A549 (cell line): ENCODE measurements at regions not wholly inside any gene's neighbourhood (a gene's known extent, or its start where the extent isn't known, plus 50 kb on each side); places are given as distances from the start of the nearest gene placed in this dataset.

Source experiments
- BHLHE40 ChIP-seq: IDR thresholded peaks from 2 replicates; pipeline ENCODE4 v1.6.1; 2012; ENCODE audit warnings: low read depth, low read length, inconsistent platforms
- CEBPB ChIP-seq, 2 experiments: fragments of >200 bp in 1 of 2; sonication (Bioruptor Twin) in 1 of 2; formaldehyde crosslinking in 1 of 2; IDR thresholded peaks; 2 replicates each; pipeline ENCODE4 v1.6.1; 2012 to 2016
- EP300 ChIP-seq, 2 experiments: fragments of >200 bp; sonication (Bioruptor Twin); formaldehyde crosslinking; IDR thresholded peaks; 2 replicates in 1 of 2; 3 replicates in 1 of 2; pipeline ENCODE4 v1.6.1; 2016 to 2017
- KDM5A ChIP-seq: fragments of 200-600 bp; sonication (generic); IDR thresholded peaks from 2 replicates; pipeline ENCODE4 v1.6.1; 2016; ENCODE audit warnings: antibody characterized with exemption, mild to moderate bottlenecking
- NR3C1 ChIP-seq: fragments of >200 bp; sonication (Bioruptor Twin); formaldehyde crosslinking; IDR thresholded peaks from 3 replicates; pipeline ENCODE4 v1.6.1; 2017
- POLR2A ChIP-seq: IDR thresholded peaks from 2 replicates; pipeline ENCODE4 v1.6.1; 2012; ENCODE audit warnings: mild to moderate bottlenecking, low read length
- RCOR1 ChIP-seq: fragments of 150-350 bp; IDR thresholded peaks from 2 replicates; pipeline ENCODE4 v1.6.1; 2014; ENCODE audit warnings: antibody characterized with exemption, low read length, low read depth
- RFX5 ChIP-seq: fragments of 450-650 bp; IDR thresholded peaks from 2 replicates; pipeline ENCODE4 v1.7.1; 2014; ENCODE audit warnings: antibody characterized with exemption, mild to moderate bottlenecking, moderate library complexity
- SMC3 ChIP-seq: fragments of >200 bp; sonication (Bioruptor Twin); formaldehyde crosslinking; IDR thresholded peaks from 3 replicates; pipeline ENCODE4 v1.6.1; 2018; ENCODE audit warnings: inconsistent platforms
- ZFP36 ChIP-seq: fragments of 450-650 bp; IDR thresholded peaks from 2 replicates; pipeline ENCODE4 v1.6.1; 2014; ENCODE audit warnings: borderline replicate concordance; ENCODE audit not compliant: partially characterized antibody
- ZNF302 ChIP-seq: fragments of 250-450 bp; sonication (Bioruptor Pico); IDR thresholded peaks from 2 replicates; pipeline ENCODE4 v1.9.0; 2021; ENCODE audit warnings: inconsistent platforms, mild to moderate bottlenecking, moderate library complexity
- TF ChIP-seq, protein P1 (sequence below): fragments of >200 bp; sonication (Bioruptor Twin); formaldehyde crosslinking; IDR thresholded peaks from 3 replicates; pipeline ENCODE4 v1.5.1; 2016
- TF ChIP-seq, protein P2 (sequence below): fragments of 150-350 bp; IDR thresholded peaks from 2 replicates; pipeline ENCODE4 v1.6.1; 2014; ENCODE audit warnings: low read depth, mild to moderate bottlenecking, low read length
- TF ChIP-seq, protein P3 (sequence below): IDR thresholded peaks from 2 replicates; pipeline ENCODE4 v1.6.1; 2012

DNA sequence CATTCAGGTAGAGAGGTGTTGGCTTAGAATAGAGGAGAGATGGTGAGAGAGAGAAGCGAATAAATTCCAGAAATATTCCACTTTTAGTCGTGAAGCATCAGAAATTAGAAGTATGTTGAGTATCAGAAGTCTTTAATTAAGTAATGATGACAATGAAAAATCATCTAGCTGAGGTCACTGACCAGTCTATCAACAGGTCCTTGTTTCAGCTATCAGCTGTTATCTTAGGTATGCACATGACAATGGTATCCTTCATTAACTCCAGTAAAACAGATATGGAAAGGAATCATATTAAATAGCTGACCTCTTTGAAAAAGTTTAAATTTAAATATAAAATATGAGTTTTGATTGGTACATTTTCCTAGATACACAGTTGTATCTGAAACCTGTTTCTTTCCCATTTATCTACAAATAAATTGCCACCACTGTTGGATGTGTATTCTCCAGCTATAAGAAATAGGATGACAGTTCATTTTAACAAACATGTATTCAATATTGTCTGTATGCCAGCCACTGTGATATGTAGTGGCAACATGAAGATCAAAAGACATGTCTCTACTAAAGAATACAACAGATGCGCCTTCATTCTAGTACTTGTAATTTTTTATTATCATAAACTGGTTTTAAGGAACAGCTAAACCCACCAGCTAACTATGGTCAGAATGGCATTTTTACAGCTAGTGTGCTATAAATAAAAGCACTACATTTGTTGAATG, 424.2 kb upstream of the DCN start:
- TF ChIP-seq, protein P1, sequence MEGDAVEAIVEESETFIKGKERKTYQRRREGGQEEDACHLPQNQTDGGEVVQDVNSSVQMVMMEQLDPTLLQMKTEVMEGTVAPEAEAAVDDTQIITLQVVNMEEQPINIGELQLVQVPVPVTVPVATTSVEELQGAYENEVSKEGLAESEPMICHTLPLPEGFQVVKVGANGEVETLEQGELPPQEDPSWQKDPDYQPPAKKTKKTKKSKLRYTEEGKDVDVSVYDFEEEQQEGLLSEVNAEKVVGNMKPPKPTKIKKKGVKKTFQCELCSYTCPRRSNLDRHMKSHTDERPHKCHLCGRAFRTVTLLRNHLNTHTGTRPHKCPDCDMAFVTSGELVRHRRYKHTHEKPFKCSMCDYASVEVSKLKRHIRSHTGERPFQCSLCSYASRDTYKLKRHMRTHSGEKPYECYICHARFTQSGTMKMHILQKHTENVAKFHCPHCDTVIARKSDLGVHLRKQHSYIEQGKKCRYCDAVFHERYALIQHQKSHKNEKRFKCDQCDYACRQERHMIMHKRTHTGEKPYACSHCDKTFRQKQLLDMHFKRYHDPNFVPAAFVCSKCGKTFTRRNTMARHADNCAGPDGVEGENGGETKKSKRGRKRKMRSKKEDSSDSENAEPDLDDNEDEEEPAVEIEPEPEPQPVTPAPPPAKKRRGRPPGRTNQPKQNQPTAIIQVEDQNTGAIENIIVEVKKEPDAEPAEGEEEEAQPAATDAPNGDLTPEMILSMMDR, result no peak
- TF ChIP-seq POLR2A (no peak), ZFP36 (no peak), ZNF302 (CRISPR knock-in tag) (no peak), BHLHE40 (no peak), SMC3 (no peak), RFX5 (no peak), KDM5A (no peak), CEBPB (IDR thresholded peaks at IDR 0.05) (no peak), EP300 (IDR thresholded peaks at IDR 0.05) (no peak), NR3C1 (no peak), RCOR1 (no peak)
- TF ChIP-seq, protein P2, sequence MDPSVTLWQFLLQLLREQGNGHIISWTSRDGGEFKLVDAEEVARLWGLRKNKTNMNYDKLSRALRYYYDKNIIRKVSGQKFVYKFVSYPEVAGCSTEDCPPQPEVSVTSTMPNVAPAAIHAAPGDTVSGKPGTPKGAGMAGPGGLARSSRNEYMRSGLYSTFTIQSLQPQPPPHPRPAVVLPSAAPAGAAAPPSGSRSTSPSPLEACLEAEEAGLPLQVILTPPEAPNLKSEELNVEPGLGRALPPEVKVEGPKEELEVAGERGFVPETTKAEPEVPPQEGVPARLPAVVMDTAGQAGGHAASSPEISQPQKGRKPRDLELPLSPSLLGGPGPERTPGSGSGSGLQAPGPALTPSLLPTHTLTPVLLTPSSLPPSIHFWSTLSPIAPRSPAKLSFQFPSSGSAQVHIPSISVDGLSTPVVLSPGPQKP, result no peak
- TF ChIP-seq, protein P3, sequence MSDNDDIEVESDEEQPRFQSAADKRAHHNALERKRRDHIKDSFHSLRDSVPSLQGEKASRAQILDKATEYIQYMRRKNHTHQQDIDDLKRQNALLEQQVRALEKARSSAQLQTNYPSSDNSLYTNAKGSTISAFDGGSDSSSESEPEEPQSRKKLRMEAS, result no peak
